ENCODE measurements at regions not wholly inside any gene's neighbourhood (a gene's known extent, or its start where the extent isn't known, plus 50 kb on each side); places are given as distances from the start of the nearest gene placed in this dataset.

DNA sequence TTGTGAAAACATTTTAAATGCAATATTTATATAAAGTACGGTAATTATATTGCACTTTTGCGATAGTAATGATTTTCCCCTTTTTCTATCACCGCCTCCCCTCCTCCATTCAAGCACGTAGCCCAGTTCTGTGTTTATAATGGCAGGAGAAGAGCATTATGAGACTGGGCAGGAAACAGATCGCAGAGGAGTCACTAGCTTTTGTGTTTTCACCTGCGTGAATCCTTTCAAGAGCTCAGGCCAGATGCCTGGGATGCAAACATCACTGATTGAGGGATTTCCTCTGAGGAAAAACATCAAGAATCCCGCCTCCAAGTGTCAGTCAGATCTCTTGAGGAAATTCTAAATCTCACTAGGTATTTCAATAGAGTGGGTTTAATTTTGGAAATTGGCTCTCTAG lies 178.4 kb upstream of the FN1 start:
- no peak overlapping the region for H3K4me3 ChIP-seq (ENCODE audit: extremely low read depth in 1 of 4, insufficient read depth in 2 of 4, low read depth in 3 of 4, low read length in 4 of 4)
- no peak overlapping the region for H4K5ac ChIP-seq (ENCODE audit: insufficient read length, low read depth, low read length)
- H3K4me2 ChIP-seq (ENCODE audit: insufficient read depth in 1 of 2, low read depth in 2 of 2, low read length in 2 of 2) = no peak overlapping the region
- WGBS, 2 experiments (ENCODE audit: extremely low coverage in 1 of 2, insufficient coverage in 1 of 2, insufficient read length in 1 of 2, insufficient replicate concordance in 2 of 2, low coverage in 1 of 2, low lambda C conversion rate in 2 of 2, missing lambda C conversion rate in 1 of 2) = 92% methylated on average over 7 of the region's 7 CpGs; no CpG with 5 or more reads in 1 of the 2 experiments
- FAIRE-seq (no peak), DNase-seq (ENCODE audit: low read depth in 1 of 2, low spot score in 2 of 2) (no peak)
- no peak overlapping the region for H3K18ac ChIP-seq (ENCODE audit: extremely low read depth, low read length)
- no peak overlapping the region for H3K56ac ChIP-seq (replicated peaks; ENCODE audit: insufficient read length, low read depth, low read length)
- H3K27me3 ChIP-seq (replicated peaks in 1 of 4; ENCODE audit: control insufficient read depth in 3 of 4, extremely low read depth in 1 of 4, insufficient read depth in 3 of 4, low read length in 3 of 4) = no peaks in the 10 kb centered on the region
- no peaks in the 10 kb centered on the region for H3K79me1 ChIP-seq (ENCODE audit: low read depth, low read length)
- no peak overlapping the region for H3K9ac ChIP-seq (replicated peaks in 1 of 4; ENCODE audit: extremely low read depth in 1 of 4, low read depth in 3 of 4, low read length in 3 of 4)
- H4K91ac ChIP-seq (replicated peaks; ENCODE audit: insufficient read length, low read length) = no peak overlapping the region
- no peak overlapping the region for H3K23ac ChIP-seq (ENCODE audit: insufficient read length)
- peaks cover 7 to 14% of the 10 kb centered on the region in 2 experiments for H3K9me3 ChIP-seq (ENCODE audit: insufficient read depth in 2 of 2, low read depth in 1 of 2, low read length in 1 of 2)
- H2BK20ac ChIP-seq (ENCODE audit: low read length) = no peak overlapping the region
- no peak overlapping the region for H2BK120ac ChIP-seq (replicated peaks; ENCODE audit: low read depth, low read length)
- ChIA-PET POLR2A (ENCODE audit: partially characterized antibody) (no interaction called here), CTCF (ENCODE audit: partially characterized antibody) (no interaction called here)
- H2BK15ac ChIP-seq (ENCODE audit: low read length) = no peak overlapping the region
- H3K4ac ChIP-seq (replicated peaks; ENCODE audit: insufficient read length, low read depth, low read length) = no peak overlapping the region
- H2BK5ac ChIP-seq (ENCODE audit: low read depth, low read length) = no peak overlapping the region
- H3K36me3 ChIP-seq (ENCODE audit: control insufficient read depth in 2 of 4, insufficient read depth in 4 of 4, low read length in 3 of 4) = no peaks in the 10 kb centered on the region
- H3K14ac ChIP-seq (ENCODE audit: insufficient read length) = no peak overlapping the region
- no peak overlapping the region for H4K8ac ChIP-seq (ENCODE audit: extremely low read depth, insufficient read depth, low read length)
- H2AK5ac ChIP-seq (ENCODE audit: low read depth, low read length) = no peak overlapping the region
- H3K23me2 ChIP-seq (ENCODE audit: low read depth, low read length) = no peaks in the 10 kb centered on the region
- H3K27ac ChIP-seq (ENCODE audit: low read depth, low read length) = no peak overlapping the region
- H2BK12ac ChIP-seq (ENCODE audit: low read depth, low read length) = no peak overlapping the region
- no peaks in the 10 kb centered on the region for H3K79me2 ChIP-seq (ENCODE audit: control insufficient read depth in 1 of 2, insufficient read depth in 2 of 2, low read length in 2 of 2)
- peaks cover 0 to 5% (median 3%) of the 10 kb centered on the region in 4 experiments; a peak in 5 of 7 replicates for H3K4me1 ChIP-seq (replicated peaks in 1 of 4; ENCODE audit: control insufficient read depth in 3 of 4, insufficient read depth in 4 of 4, low read length in 3 of 4)
- H4K20me1 ChIP-seq (replicated peaks in 1 of 2; ENCODE audit: control insufficient read depth in 1 of 2, insufficient read depth in 2 of 2, low read length in 2 of 2) = no peaks in the 10 kb centered on the region
- no peak overlapping the region for H2AFZ ChIP-seq (ENCODE audit: low read length)
- TF ChIP-seq KDM1A (IDR thresholded peaks at IDR 0.05; ENCODE audit: borderline replicate concordance, low read length) = no peak
- TF ChIP-seq CEBPB (IDR thresholded peaks at IDR 0.05; ENCODE audit: low read depth, low read length) = no peak
- no peak for TF ChIP-seq NANOG (IDR thresholded peaks at IDR 0.05; ENCODE audit: insufficient read depth, low read depth, low read length, poor library complexity, severe bottlenecking)
- TF ChIP-seq SAP30 (IDR thresholded peaks at IDR 0.05; ENCODE audit: insufficient read depth, insufficient replicate concordance, low read length) = no peak
- TF ChIP-seq TBP (IDR thresholded peaks at IDR 0.05; ENCODE audit: low read depth, low read length) = no peak
- TF ChIP-seq, protein P1, sequence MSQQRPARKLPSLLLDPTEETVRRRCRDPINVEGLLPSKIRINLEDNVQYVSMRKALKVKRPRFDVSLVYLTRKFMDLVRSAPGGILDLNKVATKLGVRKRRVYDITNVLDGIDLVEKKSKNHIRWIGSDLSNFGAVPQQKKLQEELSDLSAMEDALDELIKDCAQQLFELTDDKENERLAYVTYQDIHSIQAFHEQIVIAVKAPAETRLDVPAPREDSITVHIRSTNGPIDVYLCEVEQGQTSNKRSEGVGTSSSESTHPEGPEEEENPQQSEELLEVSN (IDR thresholded peaks at IDR 0.05) = no peak
- TF ChIP-seq RFX5 (IDR thresholded peaks at IDR 0.05; ENCODE audit: borderline replicate concordance, low read depth, low read length) = no peak
- TF ChIP-seq MAX (IDR thresholded peaks at IDR 0.05) = no peak
- TF ChIP-seq GABPA (IDR thresholded peaks at IDR 0.05; ENCODE audit: borderline replicate concordance, insufficient read depth, low read length) = no peak
- TF ChIP-seq NRF1 (IDR thresholded peaks at IDR 0.05; ENCODE audit: low read depth, low read length) = no peak
- no peak for TF ChIP-seq ASH2L (IDR thresholded peaks at IDR 0.05; ENCODE audit: low read length)
- TF ChIP-seq BCL11A (IDR thresholded peaks at IDR 0.05; ENCODE audit: low read depth in 2 of 2, low read length in 2 of 2) = no peak
- no peak for TF ChIP-seq JUN (IDR thresholded peaks at IDR 0.05; ENCODE audit: low read depth, low read length)
- no peak for TF ChIP-seq RBBP5 (IDR thresholded peaks at IDR 0.05; ENCODE audit: borderline replicate concordance, low read depth, low read length)
- TF ChIP-seq POLR2AphosphoS5 (IDR thresholded peaks at IDR 0.05; ENCODE audit: low read depth, low read length) = no peak

All from H1 (cell line).